HG02938 (cell line): ENCODE measurements at regions not wholly inside any gene's neighbourhood (a gene's known extent, or its start where the extent isn't known, plus 50 kb on each side); places are given as distances from the start of the nearest gene placed in this dataset.

Source experiments
- ATAC-seq: cut with Tn5 transposase; IDR thresholded peaks from one replicate; pipeline ENCODE4 v1.9.1; 2021; ENCODE audit warnings: mild to moderate bottlenecking, moderate library complexity; ENCODE audit not compliant: unreplicated experiment

GRCh38 chr7:25995216-25995615 lies 156.8 kb upstream of the NFE2L3 start:
- no peak for ATAC-seq

GRCh38 chr7:25996006-25996408 lies 156.0 kb upstream of the NFE2L3 start:
- no peak for ATAC-seq

- no peak for ATAC-seq
These were observed 153.5 kb upstream of the NFE2L3 start for GRCh38 chr7:25998499-25998898.

GRCh38 chr7:26000841-26001240 lies 151.2 kb upstream of the NFE2L3 start:
- ATAC-seq = no peak

- ATAC-seq = no peak
These were observed 150.2 kb upstream of the NFE2L3 start for GRCh38 chr7:26001662-26002244.

- no peak for ATAC-seq
These were observed 146.2 kb upstream of the NFE2L3 start for GRCh38 chr7:26005683-26006410.

GRCh38 chr7:26006426-26006825 lies 145.6 kb upstream of the NFE2L3 start:
- ATAC-seq = no peak

- ATAC-seq = no peak
These were observed 144.5 kb upstream of the NFE2L3 start for GRCh38 chr7:26007510-26007909.

- ATAC-seq = no peak
These were observed 143.6 kb upstream of the NFE2L3 start for GRCh38 chr7:26008428-26008827.

GRCh38 chr7:26011039-26011696 lies 140.8 kb upstream of the NFE2L3 start:
- peak; percentile 69 for ATAC-seq

GRCh38 chr7:26013551-26014083 lies 138.4 kb upstream of the NFE2L3 start:
- no peak for ATAC-seq

- ATAC-seq = no peak
These were observed 129.0 kb upstream of the NFE2L3 start for GRCh38 chr7:26022982-26023381.

- no peak for ATAC-seq
These were observed 122.1 kb upstream of the NFE2L3 start for GRCh38 chr7:26029911-26030310.

- no peak for ATAC-seq
These were observed 117.6 kb upstream of the NFE2L3 start for GRCh38 chr7:26034391-26034790.

- ATAC-seq = no peak
These were observed 116.4 kb upstream of the NFE2L3 start for GRCh38 chr7:26035552-26035951.

GRCh38 chr7:26036092-26036491 lies 115.9 kb upstream of the NFE2L3 start:
- no peak for ATAC-seq

GRCh38 chr7:26038201-26038990 lies 113.6 kb upstream of the NFE2L3 start:
- ATAC-seq = no peak

GRCh38 chr7:26040085-26040484 lies 111.9 kb upstream of the NFE2L3 start:
- no peak for ATAC-seq

- no peak for ATAC-seq
These were observed 109.8 kb upstream of the NFE2L3 start for GRCh38 chr7:26042237-26042636.

- ATAC-seq = no peak
These were observed 108.2 kb upstream of the NFE2L3 start for GRCh38 chr7:26043801-26044200.

GRCh38 chr7:26044320-26044719 lies 107.7 kb upstream of the NFE2L3 start:
- no peak for ATAC-seq
